GM12878 (cell line): ENCODE measurements at regions not wholly inside any gene's neighbourhood (a gene's known extent, or its start where the extent isn't known, plus 50 kb on each side); places are given as distances from the start of the nearest gene placed in this dataset.

Experiments used
- ATAC-seq: fragments of 200-7000 bp; cut with Tn5 transposase; 3 replicates; pipeline ENCODE4 v1.9.1; 2020; ENCODE audit warnings: mild to moderate bottlenecking, moderate library complexity
- BruUV-seq: library from RNA; stranded (reverse); fragments of 400-500 nt; replicated peaks from 2 replicates; lab custom pipeline; 2021; lab: Mats Ljungman, UMichigan
- CTCF ChIA-PET: fragments of 300-600 bp; sonication (Branson Sonifier 250); formaldehyde crosslinking; extraction: SDS; loops from one replicate; lab custom pipeline; 2021; ENCODE audit warnings: inconsistent platforms; lab: Yijun Ruan, JAX
- POLR2A ChIA-PET: fragments of 350-600 bp; formaldehyde crosslinking; extraction: SDS; loops from one replicate; lab custom pipeline; 2021; ENCODE audit warnings: inconsistent platforms; lab: Charles Lee
- RAD21 ChIA-PET: fragments of 300-600 bp; sonication (Branson Sonifier 250); formaldehyde crosslinking; loops from one replicate; lab custom pipeline; 2023; ENCODE audit warnings: antibody characterized with exemption; ENCODE audit not compliant: unreplicated experiment; lab: Charles Lee
- SMC1A ChIA-PET: fragments of 300-600 bp; sonication (Branson Sonifier 250); formaldehyde crosslinking; loops from one replicate; lab custom pipeline; 2023; ENCODE audit not compliant: unreplicated experiment, uncharacterized antibody; lab: Charles Lee
- DNase-seq: peaks from one replicate; pipeline ENCODE4 v3.0.0-alpha.2; 2011; ENCODE audit warnings: low read depth, low spot score
- FAIRE-seq: peaks from 3 replicates; lab custom pipeline; 2011; peaks lifted over from hg19 to GRCh38; lab: Jason Lieb, UNC
- H2AFZ ChIP-seq: 2 replicates; pipeline ENCODE4 v1.6.0; 2011; ENCODE audit warnings: low read depth, low read length, control low read depth; ENCODE audit not compliant: control insufficient read depth
- H3K27ac ChIP-seq: 2 replicates; pipeline ENCODE4 v1.5.1; 2011; ENCODE audit warnings: control low read depth; ENCODE audit not compliant: control insufficient read depth, insufficient read depth
- H3K27me3 ChIP-seq, 2 experiments: replicated peaks in 1 of 2; 2 replicates each; pipeline versions ENCODE4 v1.6.0 to v1.6.1; 2011; ENCODE audit warnings: low read length in 1 of 2; ENCODE audit not compliant: control insufficient read depth in 2 of 2, insufficient read depth in 2 of 2
- H3K36me3 ChIP-seq, 2 experiments: 2 replicates each; pipeline ENCODE4 v1.5.1; 2011; ENCODE audit warnings: low read length in 1 of 2; ENCODE audit not compliant: control insufficient read depth in 2 of 2, insufficient read depth in 2 of 2
- H3K4me1 ChIP-seq: 2 replicates; pipeline ENCODE4 v1.6.1; 2011; ENCODE audit warnings: mild to moderate bottlenecking, low read length, moderate library complexity, mixed read lengths; ENCODE audit not compliant: control insufficient read depth, insufficient read depth
- H3K4me2 ChIP-seq: 2 replicates; pipeline ENCODE4 v1.6.0; 2011; ENCODE audit warnings: control low read depth; ENCODE audit not compliant: control insufficient read depth, insufficient read depth
- H3K4me3 ChIP-seq: fragments of 200-600 bp; sonication (generic); 2 replicates; pipeline ENCODE4 v1.5.1; 2016
- H3K79me2 ChIP-seq: 2 replicates; pipeline ENCODE4 v1.6.0; 2011; ENCODE audit warnings: low read length; ENCODE audit not compliant: control insufficient read depth, insufficient read depth
- H3K9ac ChIP-seq: 2 replicates; pipeline ENCODE4 v1.8.0; 2011; ENCODE audit warnings: low read length, control low read depth, mixed read lengths; ENCODE audit not compliant: control insufficient read depth, insufficient read depth
- H3K9me3 ChIP-seq: replicated peaks from 3 replicates; pipeline ENCODE4 v1.5.1; 2011; ENCODE audit warnings: mild to moderate bottlenecking, low read length; ENCODE audit not compliant: control insufficient read depth, insufficient read depth
- H4K20me1 ChIP-seq: 2 replicates; pipeline ENCODE4 v1.6.0; 2011; ENCODE audit not compliant: control insufficient read depth, insufficient read depth
- ASH2L ChIP-seq: fragments of 300-600, 200-600 bp; sonication (generic); IDR thresholded peaks from 2 replicates; pipeline ENCODE4 v1.6.1; 2017; ENCODE audit warnings: low read depth, mild to moderate bottlenecking, borderline replicate concordance
- BCL3 ChIP-seq: IDR thresholded peaks from 2 replicates; pipeline ENCODE4 v1.6.1; 2011; ENCODE audit warnings: borderline replicate concordance, low read depth, mild to moderate bottlenecking, moderate library complexity, low read length; ENCODE audit not compliant: insufficient read depth, poor library complexity, severe bottlenecking
- CHD1 ChIP-seq: IDR thresholded peaks from 2 replicates; pipeline ENCODE4 v1.6.1; 2012; ENCODE audit warnings: low read depth, low read length, improper control_type of control experiment
- NFIC ChIP-seq: IDR thresholded peaks from 2 replicates; pipeline ENCODE4 v1.6.1; 2012; ENCODE audit warnings: low read depth, mild to moderate bottlenecking, inconsistent platforms, low read length, moderate library complexity
- ZBTB4 ChIP-seq: fragments of 450-650 bp; formaldehyde crosslinking; IDR thresholded peaks from 2 replicates; pipeline ENCODE4 v1.4.0; 2022; ENCODE audit warnings: mild to moderate bottlenecking, moderate library complexity
- WGBS: methylation state at CpG from one replicate; pipeline ENCODE4 v1.1.6; 2016; ENCODE audit warnings: low lambda C conversion rate; ENCODE audit not compliant: insufficient replicate concordance, insufficient coverage; ENCODE audit errors: missing lambda C conversion rate; 5-methylcytosine and 5-hydroxymethylcytosine counted together
- in situ Hi-C: fragments of 300-500 bp; cut with MboI; formaldehyde crosslinking; loops from 9 replicates; pipeline ENCODE4 v1.14.3; 2018; ENCODE audit warnings: mixed read lengths
- intact Hi-C: fragments of 100-400 bp; cut with micrococcal nuclease; formaldehyde crosslinking; loops from one replicate; pipeline ENCODE4 v1.14.2; 2022; ENCODE audit not compliant: unreplicated experiment

GRCh38 chr9:25212361-25212760 is 465.9 kb downstream of the TUSC1 start:
- Histone ChIP-seq H3K4me1 (no peaks in the 10 kb centered on the region), H3K4me2 (no peak overlapping the region), H3K36me3 (no peaks in the 10 kb centered on the region), H3K9me3 (no peaks in the 10 kb centered on the region), H3K79me2 (no peaks in the 10 kb centered on the region), H3K4me3 (no peak overlapping the region), H3K27me3 (no peaks in the 10 kb centered on the region), H2AFZ (no peak overlapping the region), H4K20me1 (no peaks in the 10 kb centered on the region), H3K9ac (no peak overlapping the region), H3K27ac (no peak overlapping the region)
- no peak for TF ChIP-seq BCL3
- no peak for TF ChIP-seq CHD1
- TF ChIP-seq NFIC: no peak
- no peak for TF ChIP-seq ASH2L
- no peak for TF ChIP-seq ZBTB4 (CRISPR knock-in tag)
- CTCF ChIA-PET: no interaction called here
- no peak for DNase-seq
- in situ Hi-C loops (no loop called here), intact Hi-C loops (no loop called here)
- no peak for FAIRE-seq
- RAD21 ChIA-PET: no interaction called here
- BruUV-seq: no TSS peak
- no peak for ATAC-seq
- SMC1A ChIA-PET: no interaction called here
- 17% methylated on average over 5 of the region's 5 CpGs for WGBS
- POLR2A ChIA-PET: no interaction called here
